SU-DHL-6 (cell line): ENCODE measurements at regions not wholly inside any gene's neighbourhood (a gene's known extent, or its start where the extent isn't known, plus 50 kb on each side); places are given as distances from the start of the nearest gene placed in this dataset.

Experiments used
- EZH2phosphoT487 ChIP-seq: fragments of 200-600 bp; sonication (generic), shearing (Covaris generic); conservative IDR thresholded peaks from 2 replicates; pipeline ENCODE4 v1.6.1; 2018; ENCODE audit warnings: mild to moderate bottlenecking, antibody characterized with exemption, low read length, moderate library complexity, mixed read lengths
- TF ChIP-seq, protein P1 (sequence below): fragments of 200-600 bp; sonication (generic); IDR thresholded peaks from one replicate; pipeline ENCODE4 v1.5.1; 2017; ENCODE audit warnings: antibody characterized with exemption, mild to moderate bottlenecking, low read length, moderate library complexity; ENCODE audit not compliant: insufficient read depth, poor library complexity, severe bottlenecking

DNA sequence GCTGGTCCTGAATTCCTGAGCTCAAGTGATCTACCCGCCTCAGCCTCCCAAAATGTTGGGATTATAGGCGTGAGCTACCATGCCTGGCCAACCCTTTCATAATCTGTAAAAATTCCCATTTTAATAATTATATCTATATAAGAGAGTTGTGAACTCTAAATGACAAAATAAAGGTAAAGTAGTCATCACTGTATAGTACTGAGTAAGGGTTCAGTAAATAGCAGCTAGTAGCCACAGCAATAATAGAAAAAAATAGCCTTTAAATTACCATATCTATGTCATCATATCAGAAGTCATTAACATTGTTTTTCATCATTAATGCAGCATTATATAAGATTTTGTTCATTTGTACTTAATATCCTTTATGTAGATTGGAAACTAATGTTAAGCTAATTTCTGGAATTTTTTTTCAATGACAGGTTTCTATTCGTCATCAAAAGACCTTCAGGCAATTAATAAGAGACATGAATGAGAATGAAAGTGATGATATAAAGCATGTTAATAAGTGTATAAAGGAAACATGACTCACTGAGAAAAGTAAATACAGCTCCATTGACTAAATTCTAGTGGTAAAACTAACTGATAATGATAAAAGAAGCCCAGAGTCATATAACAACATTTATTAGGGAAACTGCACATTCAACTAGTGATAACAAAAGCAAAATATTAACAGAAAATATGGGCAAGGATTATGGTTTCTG is 85.9 kb upstream of the UGT8 start:
- TF ChIP-seq EZH2phosphoT487, result no peak
- TF ChIP-seq, protein P1, sequence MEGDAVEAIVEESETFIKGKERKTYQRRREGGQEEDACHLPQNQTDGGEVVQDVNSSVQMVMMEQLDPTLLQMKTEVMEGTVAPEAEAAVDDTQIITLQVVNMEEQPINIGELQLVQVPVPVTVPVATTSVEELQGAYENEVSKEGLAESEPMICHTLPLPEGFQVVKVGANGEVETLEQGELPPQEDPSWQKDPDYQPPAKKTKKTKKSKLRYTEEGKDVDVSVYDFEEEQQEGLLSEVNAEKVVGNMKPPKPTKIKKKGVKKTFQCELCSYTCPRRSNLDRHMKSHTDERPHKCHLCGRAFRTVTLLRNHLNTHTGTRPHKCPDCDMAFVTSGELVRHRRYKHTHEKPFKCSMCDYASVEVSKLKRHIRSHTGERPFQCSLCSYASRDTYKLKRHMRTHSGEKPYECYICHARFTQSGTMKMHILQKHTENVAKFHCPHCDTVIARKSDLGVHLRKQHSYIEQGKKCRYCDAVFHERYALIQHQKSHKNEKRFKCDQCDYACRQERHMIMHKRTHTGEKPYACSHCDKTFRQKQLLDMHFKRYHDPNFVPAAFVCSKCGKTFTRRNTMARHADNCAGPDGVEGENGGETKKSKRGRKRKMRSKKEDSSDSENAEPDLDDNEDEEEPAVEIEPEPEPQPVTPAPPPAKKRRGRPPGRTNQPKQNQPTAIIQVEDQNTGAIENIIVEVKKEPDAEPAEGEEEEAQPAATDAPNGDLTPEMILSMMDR, result no peak
